CD14-positive monocyte (primary cell): ENCODE measurements at regions not wholly inside any gene's neighbourhood (a gene's known extent, or its start where the extent isn't known, plus 50 kb on each side); places are given as distances from the start of the nearest gene placed in this dataset.
"Not testable (repeated sequence)": the region's sequence is repeated elsewhere in the genome, so short reads cannot be mapped to it uniquely, and the experiment has no call there.

Experiments used
- DNase-seq, 3 donors: peaks; one replicate each; pipeline ENCODE4 v3.0.0-alpha.2; 2011 to 2022
- H2AFZ ChIP-seq: 2 replicates; pipeline ENCODE4 v1.6.0; 2012; ENCODE audit warnings: mild to moderate bottlenecking, low read depth, low read length, inconsistent platforms; ENCODE audit not compliant: insufficient read depth, poor library complexity, severe bottlenecking
- H3K27ac ChIP-seq, 2 donors: 1 replicate in 1 of 2; 2 replicates in 1 of 2; pipeline ENCODE4 v1.5.1; 2012 to 2013; ENCODE audit warnings: low read length in 2 of 2, control low read depth in 1 of 2, inconsistent platforms in 1 of 2, low read depth in 1 of 2, mild to moderate bottlenecking in 1 of 2
- H3K27me3 ChIP-seq, 2 donors: one replicate each; pipeline versions ENCODE4 v1.6.0 to v1.6.1; 2011 to 2013; ENCODE audit warnings: low read length in 2 of 2; ENCODE audit not compliant: control insufficient read depth in 2 of 2, insufficient read depth in 2 of 2
- H3K36me3 ChIP-seq, 2 donors: replicated peaks in 1 of 2; 1 replicate in 1 of 2; 2 replicates in 1 of 2; pipeline versions ENCODE4 v1.5.1 to v1.6.1; 2012 to 2013; ENCODE audit warnings: low read length in 2 of 2, control low read depth in 1 of 2, inconsistent platforms in 1 of 2, mild to moderate bottlenecking in 1 of 2; ENCODE audit not compliant: insufficient read depth in 2 of 2, control insufficient read depth in 1 of 2
- H3K4me1 ChIP-seq, 2 donors: 1 replicate in 1 of 2; 2 replicates in 1 of 2; pipeline versions ENCODE4 v1.5.1 to v1.6.1; 2012 to 2013; ENCODE audit warnings: low read length in 2 of 2, control low read depth in 1 of 2, inconsistent platforms in 1 of 2, mild to moderate bottlenecking in 1 of 2, moderate library complexity in 1 of 2; ENCODE audit not compliant: insufficient read depth in 2 of 2, control insufficient read depth in 1 of 2
- H3K4me2 ChIP-seq: replicated peaks from 2 replicates; pipeline ENCODE3; 2012; ENCODE audit warnings: low read length, moderate library complexity, mild to moderate bottlenecking; ENCODE audit not compliant: poor library complexity, severe bottlenecking; ENCODE audit errors: extremely low read depth
- H3K4me3 ChIP-seq, 3 experiments: fragments of 200-600 bp in 1 of 3; sonication (generic) in 1 of 3; replicated peaks in 1 of 3; 1 replicate in 2 of 3; 2 replicates in 1 of 3; pipeline ENCODE4 v1.5.1; 2011 to 2013; ENCODE audit warnings: low read length in 3 of 3, mild to moderate bottlenecking in 3 of 3, control low read depth in 2 of 3, low read depth in 2 of 3, inconsistent platforms in 1 of 3, moderate library complexity in 1 of 3
- H3K79me2 ChIP-seq: 2 replicates; pipeline ENCODE4 v1.6.0; 2012; ENCODE audit warnings: mild to moderate bottlenecking, control low read depth, inconsistent platforms, low read length, moderate library complexity; ENCODE audit not compliant: insufficient read depth
- H3K9ac ChIP-seq: 2 replicates; pipeline ENCODE4 v1.6.0; 2017; ENCODE audit warnings: low read length, mild to moderate bottlenecking; ENCODE audit not compliant: insufficient read depth, poor library complexity, severe bottlenecking
- H3K9me3 ChIP-seq, 2 donors: replicated peaks in 1 of 2; 1 replicate in 1 of 2; 2 replicates in 1 of 2; pipeline versions ENCODE4 v1.5.1 to v1.6.1; 2012 to 2013; ENCODE audit warnings: low read length in 2 of 2, control low read depth in 1 of 2; ENCODE audit not compliant: control insufficient read depth in 1 of 2, insufficient read depth in 1 of 2
- H4K20me1 ChIP-seq: 2 replicates; pipeline ENCODE4 v1.6.0; 2012; ENCODE audit warnings: mild to moderate bottlenecking, low read length, control low read depth, moderate library complexity; ENCODE audit not compliant: insufficient read depth
- H3K27ac Mint-ChIP-seq, 7 donors: one replicate each; pipeline ENCODE4 v1.8.0; 2020; ENCODE audit warnings: mild to moderate bottlenecking in 7 of 7, mixed read lengths in 7 of 7, moderate library complexity in 6 of 7, inconsistent platforms in 2 of 7
- H3K27me3 Mint-ChIP-seq, 3 donors: one replicate each; pipeline ENCODE4 v1.8.0; 2021 to 2022; ENCODE audit warnings: low read depth in 3 of 3, mild to moderate bottlenecking in 3 of 3, mixed read lengths in 3 of 3, moderate library complexity in 3 of 3, inconsistent platforms in 1 of 3
- H3K36me3 Mint-ChIP-seq, 2 donors: one replicate each; pipeline ENCODE4 v1.8.0; 2020; ENCODE audit warnings: mixed read lengths in 2 of 2, inconsistent platforms in 1 of 2, mild to moderate bottlenecking in 1 of 2
- H3K4me1 Mint-ChIP-seq: one replicate; pipeline ENCODE4 v1.8.0; 2020; ENCODE audit warnings: mild to moderate bottlenecking, mixed read lengths
- H3K4me3 Mint-ChIP-seq, 2 donors: one replicate each; pipeline ENCODE4 v1.8.0; 2020; ENCODE audit warnings: mild to moderate bottlenecking in 2 of 2, mixed read lengths in 2 of 2, moderate library complexity in 1 of 2
- H3K9me3 Mint-ChIP-seq, 7 donors: one replicate each; pipeline ENCODE4 v1.8.0; 2020 to 2022; ENCODE audit warnings: mixed read lengths in 7 of 7, mild to moderate bottlenecking in 6 of 7, moderate library complexity in 6 of 7, inconsistent platforms in 2 of 7
- WGBS: methylation state at CpG from one replicate; pipeline ENCODE4 v1.1.5; 2013; ENCODE audit warnings: missing lambda C conversion rate; ENCODE audit not compliant: insufficient coverage; 5-methylcytosine and 5-hydroxymethylcytosine counted together
- intact Hi-C, 2 donors: fragments of 100-400 bp; cut with micrococcal nuclease; formaldehyde crosslinking; loops; one replicate each; pipeline versions ENCODE4 v1.15.0 to v1.15.1; 2023
- TF ChIP-seq, protein P1 (sequence below): fragments of 200-600 bp; IDR thresholded peaks from one replicate; pipeline ENCODE4 v1.8.0; 2022; ENCODE audit warnings: antibody characterized with exemption, mild to moderate bottlenecking

DNA sequence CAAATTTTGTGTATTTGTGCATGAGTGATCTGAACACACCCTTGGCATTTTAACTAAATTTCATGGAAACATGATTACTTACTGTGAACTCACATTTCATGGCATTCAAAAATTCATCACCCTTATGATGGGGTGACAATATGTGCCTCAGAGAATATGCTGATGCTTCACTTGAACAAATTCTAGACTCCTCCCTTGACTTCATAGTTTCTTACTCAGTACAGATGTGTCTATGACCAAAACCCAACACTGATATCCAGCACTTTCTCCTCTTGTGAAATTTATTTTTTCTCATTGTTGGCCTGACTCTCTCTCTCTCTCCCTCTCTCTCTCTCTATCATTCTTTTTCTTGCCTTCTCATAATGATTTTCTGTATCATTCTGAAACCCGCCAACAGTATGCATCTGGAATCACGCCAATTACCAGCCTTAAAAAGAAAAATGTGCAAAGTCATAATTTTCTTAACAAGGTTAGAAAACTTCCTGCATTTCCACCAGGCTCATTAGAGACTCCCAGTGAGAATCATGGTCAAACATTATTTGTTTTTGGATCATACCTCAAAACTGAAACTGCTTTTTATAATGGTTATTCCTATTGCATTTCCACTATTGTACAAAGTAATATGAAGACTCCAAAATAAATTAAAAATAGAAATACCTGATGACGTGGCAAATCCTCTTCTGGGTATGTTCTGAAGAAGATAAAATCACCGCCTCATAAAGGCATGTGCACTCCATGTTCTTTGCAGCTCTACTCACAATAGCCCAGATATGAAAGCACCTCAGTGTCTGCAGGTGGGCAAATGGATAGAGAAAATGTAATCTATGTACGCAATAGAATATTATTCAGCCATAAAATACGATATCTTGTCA is 722.2 kb downstream of the TMEM121 start:
- Mint-ChIP-seq H3K36me3 (no peaks in the 10 kb centered on the region), H3K4me3 (no peak overlapping the region), H3K27ac (no peak overlapping the region), H3K4me1 (peaks cover 8% of the 10 kb centered on the region), H3K9me3 (peaks cover 0 to 14% (median 0%) of the 10 kb centered on the region in 7 donors), H3K27me3 (peaks cover 0 to 2% (median 0%) of the 10 kb centered on the region in 3 donors)
- H3K4me3 ChIP-seq, result no peak overlapping the region
- H3K79me2 ChIP-seq, result no peaks in the 10 kb centered on the region
- H2AFZ ChIP-seq, result no peak overlapping the region
- H3K4me2 ChIP-seq, result no peak overlapping the region
- no peak overlapping the region for H3K9ac ChIP-seq
- TF ChIP-seq, protein P1, sequence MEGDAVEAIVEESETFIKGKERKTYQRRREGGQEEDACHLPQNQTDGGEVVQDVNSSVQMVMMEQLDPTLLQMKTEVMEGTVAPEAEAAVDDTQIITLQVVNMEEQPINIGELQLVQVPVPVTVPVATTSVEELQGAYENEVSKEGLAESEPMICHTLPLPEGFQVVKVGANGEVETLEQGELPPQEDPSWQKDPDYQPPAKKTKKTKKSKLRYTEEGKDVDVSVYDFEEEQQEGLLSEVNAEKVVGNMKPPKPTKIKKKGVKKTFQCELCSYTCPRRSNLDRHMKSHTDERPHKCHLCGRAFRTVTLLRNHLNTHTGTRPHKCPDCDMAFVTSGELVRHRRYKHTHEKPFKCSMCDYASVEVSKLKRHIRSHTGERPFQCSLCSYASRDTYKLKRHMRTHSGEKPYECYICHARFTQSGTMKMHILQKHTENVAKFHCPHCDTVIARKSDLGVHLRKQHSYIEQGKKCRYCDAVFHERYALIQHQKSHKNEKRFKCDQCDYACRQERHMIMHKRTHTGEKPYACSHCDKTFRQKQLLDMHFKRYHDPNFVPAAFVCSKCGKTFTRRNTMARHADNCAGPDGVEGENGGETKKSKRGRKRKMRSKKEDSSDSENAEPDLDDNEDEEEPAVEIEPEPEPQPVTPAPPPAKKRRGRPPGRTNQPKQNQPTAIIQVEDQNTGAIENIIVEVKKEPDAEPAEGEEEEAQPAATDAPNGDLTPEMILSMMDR, result no peak
- no peaks in the 10 kb centered on the region for H3K27me3 ChIP-seq
- H4K20me1 ChIP-seq, result no peaks in the 10 kb centered on the region
- H3K9me3 ChIP-seq, result no peaks in the 10 kb centered on the region
- DNase-seq, result no peak
- no peaks in the 10 kb centered on the region for H3K36me3 ChIP-seq
- 0% methylated on average over 2 of the region's 6 CpGs for WGBS
- H3K4me1 ChIP-seq, result peaks cover 0 to 5% of the 10 kb centered on the region in 2 donors
- intact Hi-C loops, result no loop called here
- H3K27ac ChIP-seq, result no peak overlapping the region

DNA sequence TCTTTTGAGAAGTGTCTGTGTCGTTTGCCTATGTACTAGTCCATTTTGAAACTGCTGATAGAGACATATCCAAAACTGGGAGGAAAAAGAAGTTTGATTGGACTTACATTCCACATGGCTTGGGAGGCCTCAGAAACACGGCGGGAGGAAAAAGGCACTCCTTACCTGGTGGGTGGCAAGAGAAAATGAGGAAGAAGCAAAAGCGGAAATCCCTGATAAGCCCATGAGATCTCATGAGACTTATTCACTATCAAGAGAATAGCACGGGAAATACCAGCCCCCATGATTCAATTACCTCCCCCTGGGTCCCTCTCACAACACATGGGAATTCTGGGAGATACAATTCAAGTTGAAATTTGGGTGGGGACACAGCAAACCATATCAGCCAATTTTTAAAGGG is 727.6 kb downstream of the TMEM121 start:
- H3K36me3 ChIP-seq, H4K20me1 ChIP-seq, H3K4me1 Mint-ChIP-seq, H3K9me3 Mint-ChIP-seq, H3K4me1 ChIP-seq, H3K9me3 ChIP-seq, H3K4me3 ChIP-seq, H3K4me2 ChIP-seq, H3K27ac Mint-ChIP-seq, intact Hi-C loops, H3K27me3 Mint-ChIP-seq, DNase-seq, H2AFZ ChIP-seq, H3K36me3 Mint-ChIP-seq, H3K4me3 Mint-ChIP-seq, H3K9ac ChIP-seq, H3K27ac ChIP-seq, H3K27me3 ChIP-seq, H3K79me2 ChIP-seq: not testable (repeated sequence)
- WGBS, result 100% methylated on average over 1 of the region's 5 CpGs
